IMR-90 (cell line): ENCODE measurements at regions not wholly inside any gene's neighbourhood (a gene's known extent, or its start where the extent isn't known, plus 50 kb on each side); places are given as distances from the start of the nearest gene placed in this dataset.

Experiments used
- ATAC-seq: fragments of 200-7000 bp; cut with Tn5 transposase; 2 replicates; pipeline ENCODE4 v1.9.1; 2020; ENCODE audit warnings: low read depth, mild to moderate bottlenecking, moderate library complexity
- BruUV-seq: library from RNA; stranded (reverse); fragments of 400-500 nt; replicated peaks from 2 replicates; lab custom pipeline; 2021; lab: Mats Ljungman, UMichigan
- CTCF ChIA-PET: fragments of 300-600 bp; formaldehyde crosslinking; extraction: SDS; loops from one replicate; lab custom pipeline; 2021; ENCODE audit warnings: antibody characterized with exemption; lab: Yijun Ruan, JAX
- POLR2A ChIA-PET: fragments of 300-600 bp; sonication (Branson Sonifier 250); formaldehyde crosslinking; loops from one replicate; lab custom pipeline; 2022; ENCODE audit warnings: antibody characterized with exemption; ENCODE audit not compliant: unreplicated experiment; lab: Charles Lee
- DNase-seq: peaks from one replicate; pipeline ENCODE4 v3.0.0; 2013
- H2AFZ ChIP-seq: replicated peaks from 2 replicates; pipeline ENCODE3; 2013; ENCODE audit warnings: low read length, mild to moderate bottlenecking; ENCODE audit not compliant: poor library complexity
- H2AK5ac ChIP-seq: 2 replicates; pipeline ENCODE4 v1.6.1; 2013; ENCODE audit warnings: low read depth, low read length, inconsistent platforms
- H2AK9ac ChIP-seq: replicated peaks from 2 replicates; pipeline ENCODE3; 2013; ENCODE audit warnings: mild to moderate bottlenecking, low read depth, low read length, moderate library complexity; ENCODE audit not compliant: poor library complexity
- H2BK120ac ChIP-seq: 2 replicates; pipeline ENCODE4 v1.6.1; 2013; ENCODE audit warnings: low read depth, low read length, inconsistent platforms
- H2BK15ac ChIP-seq: 3 replicates; pipeline ENCODE4 v1.6.1; 2013; ENCODE audit warnings: low read depth, low read length, inconsistent platforms
- H2BK20ac ChIP-seq: 2 replicates; pipeline ENCODE4 v1.6.1; 2013; ENCODE audit warnings: low read depth, mild to moderate bottlenecking, inconsistent platforms, low read length, moderate library complexity
- H2BK5ac ChIP-seq: 2 replicates; pipeline ENCODE4 v1.6.1; 2013; ENCODE audit warnings: mild to moderate bottlenecking, low read depth, low read length, inconsistent platforms; ENCODE audit not compliant: poor library complexity, severe bottlenecking
- H3K14ac ChIP-seq: replicated peaks from 2 replicates; pipeline ENCODE4 v1.6.1; 2013; ENCODE audit warnings: low read depth, low read length, inconsistent platforms
- H3K18ac ChIP-seq: 2 replicates; pipeline ENCODE4 v1.6.1; 2013; ENCODE audit warnings: low read depth, low read length, control low read depth
- H3K23ac ChIP-seq: 2 replicates; pipeline ENCODE4 v1.6.1; 2013; ENCODE audit warnings: low read depth, low read length, inconsistent platforms
- H3K27ac ChIP-seq: 2 replicates; pipeline ENCODE4 v1.5.1; 2013; ENCODE audit warnings: mild to moderate bottlenecking, control low read depth, low read length; ENCODE audit not compliant: insufficient read depth
- H3K27me3 ChIP-seq: 2 replicates; pipeline ENCODE4 v1.6.1; 2013; ENCODE audit warnings: low read length; ENCODE audit not compliant: control insufficient read depth, insufficient read depth
- H3K36me3 ChIP-seq: 2 replicates; pipeline ENCODE4 v1.6.1; 2013; ENCODE audit warnings: low read length, mixed read lengths; ENCODE audit not compliant: control insufficient read depth, insufficient read depth
- H3K4ac ChIP-seq: 2 replicates; pipeline ENCODE4 v1.6.1; 2013; ENCODE audit warnings: low read depth, low read length, inconsistent platforms
- H3K4me1 ChIP-seq: 2 replicates; pipeline ENCODE4 v1.6.1; 2013; ENCODE audit warnings: low read length, mixed read lengths; ENCODE audit not compliant: control insufficient read depth, insufficient read depth
- H3K4me2 ChIP-seq: 2 replicates; pipeline ENCODE4 v1.6.1; 2013; ENCODE audit warnings: low read depth, mild to moderate bottlenecking, control low read depth, low read length, moderate library complexity
- H3K4me3 ChIP-seq: 2 replicates; pipeline ENCODE4 v1.5.1; 2013; ENCODE audit warnings: low read depth, mild to moderate bottlenecking, control low read depth, low read length, moderate library complexity; ENCODE audit not compliant: insufficient read depth
- H3K56ac ChIP-seq: 2 replicates; pipeline ENCODE4 v1.6.1; 2013; ENCODE audit warnings: low read length, inconsistent platforms; ENCODE audit not compliant: insufficient read depth; ENCODE audit errors: extremely low read depth
- H3K79me1 ChIP-seq, 2 experiments: 2 replicates each; pipeline ENCODE4 v1.6.1; 2013; ENCODE audit warnings: low read length in 2 of 2, inconsistent platforms in 1 of 2, low read depth in 1 of 2
- H3K9ac ChIP-seq: 2 replicates; pipeline ENCODE4 v1.6.1; 2013; ENCODE audit warnings: low read depth, low read length, control low read depth
- H3K9me1 ChIP-seq: 2 replicates; pipeline ENCODE4 v1.6.1; 2013; ENCODE audit warnings: low read length, inconsistent platforms; ENCODE audit not compliant: insufficient read depth
- H3K9me3 ChIP-seq: 2 replicates; pipeline ENCODE4 v1.6.1; 2013; ENCODE audit warnings: low read length; ENCODE audit not compliant: control insufficient read depth, insufficient read depth
- H4K20me1 ChIP-seq: 2 replicates; pipeline ENCODE4 v1.6.1; 2013; ENCODE audit warnings: low read length, inconsistent platforms; ENCODE audit not compliant: insufficient read depth
- H4K5ac ChIP-seq: 2 replicates; pipeline ENCODE4 v1.6.1; 2013; ENCODE audit warnings: mild to moderate bottlenecking, low read depth, low read length, control low read depth
- H4K8ac ChIP-seq, 2 experiments: 2 replicates each; pipeline ENCODE4 v1.6.1; 2013; ENCODE audit warnings: low read depth in 2 of 2, low read length in 2 of 2, control low read depth in 1 of 2, inconsistent platforms in 1 of 2
- H4K91ac ChIP-seq: 2 replicates; pipeline ENCODE4 v1.6.1; 2013; ENCODE audit warnings: low read depth, low read length, inconsistent platforms; ENCODE audit not compliant: insufficient read depth
- BHLHE40 ChIP-seq: fragments of 150-350 bp; IDR thresholded peaks from 2 replicates; pipeline ENCODE4 v1.6.1; 2016; ENCODE audit warnings: mild to moderate bottlenecking, low read depth, low read length
- CEBPB ChIP-seq: IDR thresholded peaks from 2 replicates; pipeline ENCODE4 v1.6.1; 2012; ENCODE audit warnings: low read depth, low read length, improper control_type of control experiment
- FOS ChIP-seq: fragments of 150-350 bp; IDR thresholded peaks from 2 replicates; pipeline ENCODE4 v1.6.1; 2016; ENCODE audit warnings: low read depth, low read length
- MAZ ChIP-seq: IDR thresholded peaks from 2 replicates; pipeline ENCODE4 v1.6.1; 2012; ENCODE audit warnings: low read depth, mild to moderate bottlenecking, low read length, improper control_type of control experiment, moderate library complexity, borderline replicate concordance
- MXI1 ChIP-seq: IDR thresholded peaks from 2 replicates; pipeline ENCODE4 v1.6.1; 2012; ENCODE audit warnings: low read depth, mild to moderate bottlenecking, low read length, moderate library complexity, borderline replicate concordance
- RAD21 ChIP-seq: IDR thresholded peaks from 2 replicates; pipeline ENCODE4 v1.6.1; 2012; ENCODE audit warnings: low read length, improper control_type of control experiment
- RCOR1 ChIP-seq: IDR thresholded peaks from 2 replicates; pipeline ENCODE4 v1.6.1; 2012; ENCODE audit warnings: mild to moderate bottlenecking, low read length, improper control_type of control experiment; ENCODE audit not compliant: insufficient replicate concordance
- RFX5 ChIP-seq: IDR thresholded peaks from 2 replicates; pipeline ENCODE4 v1.8.0; 2012; ENCODE audit warnings: low read depth, mild to moderate bottlenecking, low read length, moderate library complexity
- SMC3 ChIP-seq: fragments of 150-350 bp; IDR thresholded peaks from 2 replicates; pipeline ENCODE4 v1.6.1; 2016; ENCODE audit warnings: low read depth, mild to moderate bottlenecking, antibody characterized with exemption, low read length, moderate library complexity
- WGBS, 2 experiments: methylation state at CpG; one replicate each; pipeline versions ENCODE4 v1.1.5 to v1.1.7; 2013; ENCODE audit warnings: missing lambda C conversion rate in 2 of 2; ENCODE audit not compliant: insufficient read length in 1 of 2; ENCODE audit errors: extremely low coverage in 2 of 2; 5-methylcytosine and 5-hydroxymethylcytosine counted together
- dilution Hi-C: fragments of 300-500 bp; cut with HindIII; formaldehyde crosslinking; loops from one replicate; pipeline ENCODE4 v1.14.3; 2018; ENCODE audit warnings: low sequenced_read_pairs; ENCODE audit not compliant: unreplicated experiment
- in situ Hi-C: fragments of 300-500 bp; cut with MboI; formaldehyde crosslinking; loops from 3 replicates; pipeline ENCODE4 v1.14.3; 2019; ENCODE audit warnings: low sequenced_read_pairs, inconsistent platforms, mixed read lengths
- intact Hi-C: fragments of 100-400 bp; cut with micrococcal nuclease; formaldehyde crosslinking; loops from 2 replicates; pipeline ENCODE4 v1.10.0; 2022
- TF ChIP-seq, protein P1 (sequence below): fragments of 150-350 bp; IDR thresholded peaks from 2 replicates; pipeline ENCODE4 v1.6.1; 2017; ENCODE audit warnings: mild to moderate bottlenecking, antibody characterized with exemption, low read length, low read depth
- TF ChIP-seq, protein P2 (sequence below): fragments of 150-350 bp; IDR thresholded peaks from 2 replicates; pipeline ENCODE4 v1.6.1; 2016; ENCODE audit warnings: low read depth, mild to moderate bottlenecking, low read length, moderate library complexity, borderline replicate concordance
- TF ChIP-seq, protein P3 (sequence below): conservative IDR thresholded peaks from 2 replicates; pipeline ENCODE4 v1.5.1; 2012; ENCODE audit warnings: mild to moderate bottlenecking, low read depth, low read length, improper control_type of control experiment

DNA sequence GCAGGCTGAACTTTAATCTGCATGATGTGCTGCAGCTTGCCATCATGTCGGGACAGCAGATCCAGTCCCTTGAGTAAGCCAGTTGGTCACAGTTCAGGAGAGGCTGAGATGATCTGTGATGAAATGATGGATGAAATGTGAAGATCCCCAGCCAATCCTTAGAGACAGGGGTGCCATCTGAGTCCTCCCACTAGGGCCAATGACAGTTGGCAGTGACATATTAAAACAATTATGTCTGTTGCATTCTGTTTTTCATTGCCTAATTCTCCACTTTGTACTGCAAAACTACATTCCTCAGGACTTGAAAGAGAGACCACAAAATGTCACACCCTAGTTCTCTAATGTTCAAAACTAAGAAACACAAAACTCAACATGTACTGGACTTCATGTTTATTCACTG is 66.3 kb upstream of the CAV2 start:
- H3K4me2 ChIP-seq: no peak overlapping the region
- peak overlapping the region; percentile 33 for H2AFZ ChIP-seq
- BruUV-seq: no TSS peak
- no peaks in the 10 kb centered on the region for H4K20me1 ChIP-seq
- H3K27ac ChIP-seq: no peak overlapping the region
- H3K4me3 ChIP-seq: no peak overlapping the region
- peak overlapping the region; percentile 92 for H2BK20ac ChIP-seq
- CTCF ChIA-PET: no interaction called here
- peak overlapping the region; percentile 71; the same call in 1 of the 2 replicates for H3K18ac ChIP-seq
- H3K36me3 ChIP-seq: no peaks in the 10 kb centered on the region
- POLR2A ChIA-PET: no interaction called here
- intact Hi-C loops: no loop called here
- no peak overlapping the region for H2AK9ac ChIP-seq
- ATAC-seq (no peak), DNase-seq (no peak)
- H4K5ac ChIP-seq: peak overlapping the region; percentile 81
- no peaks in the 10 kb centered on the region for H3K9me3 ChIP-seq
- peaks cover 13% of the 10 kb centered on the region for H3K4me1 ChIP-seq
- H3K4ac ChIP-seq: peak overlapping the region; percentile 84
- no CpG with 5 or more reads among the region's 1 CpG for WGBS, 2 experiments
- H3K27me3 ChIP-seq: no peaks in the 10 kb centered on the region
- peak overlapping the region; percentile 73; the same call in 1 of the 2 replicates for H2AK5ac ChIP-seq
- peak overlapping the region; percentile 82 for H3K14ac ChIP-seq
- H2BK120ac ChIP-seq: peak overlapping the region; percentile 84
- dilution Hi-C loops: no loop called here
- H3K56ac ChIP-seq: no peak overlapping the region; the same call in 1 of the 2 replicates
- H4K8ac ChIP-seq: peak overlapping the region; percentile 27 to 38
- in situ Hi-C loops: no loop called here
- H2BK5ac ChIP-seq: peak overlapping the region; percentile 73
- peak overlapping the region; percentile 85 for H2BK15ac ChIP-seq
- H3K9me1 ChIP-seq: no peaks in the 10 kb centered on the region; the same call in 1 of the 2 replicates
- TF ChIP-seq RCOR1: no peak
- TF ChIP-seq, protein P1, sequence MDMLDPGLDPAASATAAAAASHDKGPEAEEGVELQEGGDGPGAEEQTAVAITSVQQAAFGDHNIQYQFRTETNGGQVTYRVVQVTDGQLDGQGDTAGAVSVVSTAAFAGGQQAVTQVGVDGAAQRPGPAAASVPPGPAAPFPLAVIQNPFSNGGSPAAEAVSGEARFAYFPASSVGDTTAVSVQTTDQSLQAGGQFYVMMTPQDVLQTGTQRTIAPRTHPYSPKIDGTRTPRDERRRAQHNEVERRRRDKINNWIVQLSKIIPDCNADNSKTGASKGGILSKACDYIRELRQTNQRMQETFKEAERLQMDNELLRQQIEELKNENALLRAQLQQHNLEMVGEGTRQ: no peak
- TF ChIP-seq MAZ: no peak
- TF ChIP-seq, protein P2, sequence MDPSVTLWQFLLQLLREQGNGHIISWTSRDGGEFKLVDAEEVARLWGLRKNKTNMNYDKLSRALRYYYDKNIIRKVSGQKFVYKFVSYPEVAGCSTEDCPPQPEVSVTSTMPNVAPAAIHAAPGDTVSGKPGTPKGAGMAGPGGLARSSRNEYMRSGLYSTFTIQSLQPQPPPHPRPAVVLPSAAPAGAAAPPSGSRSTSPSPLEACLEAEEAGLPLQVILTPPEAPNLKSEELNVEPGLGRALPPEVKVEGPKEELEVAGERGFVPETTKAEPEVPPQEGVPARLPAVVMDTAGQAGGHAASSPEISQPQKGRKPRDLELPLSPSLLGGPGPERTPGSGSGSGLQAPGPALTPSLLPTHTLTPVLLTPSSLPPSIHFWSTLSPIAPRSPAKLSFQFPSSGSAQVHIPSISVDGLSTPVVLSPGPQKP: no peak
- no peak for TF ChIP-seq CEBPB
- no peak for TF ChIP-seq FOS
- no peak for TF ChIP-seq BHLHE40
- no peak for TF ChIP-seq SMC3
- TF ChIP-seq MXI1: no peak
- TF ChIP-seq RAD21: no peak
- TF ChIP-seq RFX5: no peak
- TF ChIP-seq, protein P3, sequence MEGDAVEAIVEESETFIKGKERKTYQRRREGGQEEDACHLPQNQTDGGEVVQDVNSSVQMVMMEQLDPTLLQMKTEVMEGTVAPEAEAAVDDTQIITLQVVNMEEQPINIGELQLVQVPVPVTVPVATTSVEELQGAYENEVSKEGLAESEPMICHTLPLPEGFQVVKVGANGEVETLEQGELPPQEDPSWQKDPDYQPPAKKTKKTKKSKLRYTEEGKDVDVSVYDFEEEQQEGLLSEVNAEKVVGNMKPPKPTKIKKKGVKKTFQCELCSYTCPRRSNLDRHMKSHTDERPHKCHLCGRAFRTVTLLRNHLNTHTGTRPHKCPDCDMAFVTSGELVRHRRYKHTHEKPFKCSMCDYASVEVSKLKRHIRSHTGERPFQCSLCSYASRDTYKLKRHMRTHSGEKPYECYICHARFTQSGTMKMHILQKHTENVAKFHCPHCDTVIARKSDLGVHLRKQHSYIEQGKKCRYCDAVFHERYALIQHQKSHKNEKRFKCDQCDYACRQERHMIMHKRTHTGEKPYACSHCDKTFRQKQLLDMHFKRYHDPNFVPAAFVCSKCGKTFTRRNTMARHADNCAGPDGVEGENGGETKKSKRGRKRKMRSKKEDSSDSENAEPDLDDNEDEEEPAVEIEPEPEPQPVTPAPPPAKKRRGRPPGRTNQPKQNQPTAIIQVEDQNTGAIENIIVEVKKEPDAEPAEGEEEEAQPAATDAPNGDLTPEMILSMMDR: no peak
- H3K79me1 ChIP-seq: no peaks in the 10 kb centered on the region; a peak in 1 of 4 replicates
- H3K9ac ChIP-seq: no peak overlapping the region
- H4K91ac ChIP-seq: peak overlapping the region; percentile 81
- H3K23ac ChIP-seq: peak overlapping the region; percentile 32; the same call in 1 of the 2 replicates
